NOMO-1 treated with dmso at 0.1 percent for 144 hours (cell line): ENCODE measurements at regions not wholly inside any gene's neighbourhood (a gene's known extent, or its start where the extent isn't known, plus 50 kb on each side); places are given as distances from the start of the nearest gene placed in this dataset.
"Not testable (repeated sequence)": the region's sequence is repeated elsewhere in the genome, so short reads cannot be mapped to it uniquely, and the experiment has no call there.

Source experiments
- DNase-seq: peaks from one replicate; lab custom pipeline; 2025; ENCODE audit not compliant: unreplicated experiment; lab: John Stamatoyannopoulos, UW

- DNase-seq: no peak
These were observed 76.9 kb upstream of the YWHAQ start for GRCh38 chr2:9707611-9708160.

GRCh38 chr2:9708683-9709538 lies 78.1 kb upstream of the YWHAQ start:
- no peak for DNase-seq

GRCh38 chr2:9709539-9710285 lies 78.9 kb upstream of the YWHAQ start:
- no peak for DNase-seq

GRCh38 chr2:9710311-9710710 lies 79.5 kb upstream of the YWHAQ start:
- no peak for DNase-seq

- no peak for DNase-seq
These were observed 81.5 kb upstream of the YWHAQ start for GRCh38 chr2:9712263-9712662.

- DNase-seq: no peak
These were observed 83.9 kb upstream of the YWHAQ start for GRCh38 chr2:9714630-9715214.

GRCh38 chr2:9715238-9715637 lies 84.4 kb upstream of the YWHAQ start:
- DNase-seq: no peak

- DNase-seq: no peak
These were observed 87.2 kb upstream of the YWHAQ start for GRCh38 chr2:9717886-9718451.

- DNase-seq: no peak
These were observed 89.7 kb upstream of the YWHAQ start for GRCh38 chr2:9720352-9721093.

- DNase-seq: no peak
These were observed 90.5 kb upstream of the YWHAQ start for GRCh38 chr2:9721344-9721743.

- DNase-seq: no peak
These were observed 91.7 kb upstream of the YWHAQ start for GRCh38 chr2:9722451-9722850.

- no peak for DNase-seq
These were observed 93.8 kb upstream of the YWHAQ start for GRCh38 chr2:9724565-9724964.

- no peak for DNase-seq
These were observed 94.3 kb upstream of the YWHAQ start for GRCh38 chr2:9725106-9725505.

- not testable (repeated sequence) for DNase-seq
These were observed 95.2 kb upstream of the YWHAQ start for GRCh38 chr2:9726016-9726415.

- DNase-seq: not testable (repeated sequence)
These were observed 99.7 kb upstream of the YWHAQ start for GRCh38 chr2:9730523-9730922.

GRCh38 chr2:9732824-9733223 lies 102.0 kb upstream of the YWHAQ start:
- DNase-seq: no peak

- no peak for DNase-seq
These were observed 103.5 kb upstream of the YWHAQ start for GRCh38 chr2:9734308-9734707.

GRCh38 chr2:9735335-9735734 lies 104.5 kb upstream of the YWHAQ start:
- no peak for DNase-seq

- no peak for DNase-seq
These were observed 105.2 kb upstream of the YWHAQ start for GRCh38 chr2:9736021-9736420.

- DNase-seq: no peak
These were observed 106.0 kb upstream of the TAF1B start for GRCh38 chr2:9737053-9737875.
